DND-41 (cell line): ENCODE measurements at regions not wholly inside any gene's neighbourhood (a gene's known extent, or its start where the extent isn't known, plus 50 kb on each side); places are given as distances from the start of the nearest gene placed in this dataset.

Experiments used
- ATAC-seq: fragments of 200-7000 bp; cut with Tn5 transposase; 3 replicates; pipeline ENCODE4 v1.9.1; 2021; ENCODE audit warnings: low read depth; ENCODE audit not compliant: insufficient read depth
- DNase-seq: peaks from one replicate; pipeline ENCODE4 v3.0.0-alpha.2; 2020
- H2AFZ ChIP-seq: 2 replicates; pipeline ENCODE4 v1.6.0; 2012; ENCODE audit warnings: low read depth, low read length
- H3K27ac ChIP-seq: 2 replicates; pipeline ENCODE4 v1.5.1; 2012; ENCODE audit warnings: low read length, inconsistent platforms
- H3K27me3 ChIP-seq: fragments of 200-600 bp; sonication (generic); 2 replicates; pipeline ENCODE4 v1.6.0; 2012; ENCODE audit warnings: low read length, mild to moderate bottlenecking, inconsistent platforms; ENCODE audit not compliant: insufficient read depth, poor library complexity
- H3K36me3 ChIP-seq: 2 replicates; pipeline ENCODE4 v1.5.1; 2012; ENCODE audit warnings: low read length, inconsistent platforms; ENCODE audit not compliant: insufficient read depth
- H3K4me1 ChIP-seq: 2 replicates; pipeline ENCODE4 v1.5.1; 2012; ENCODE audit warnings: mild to moderate bottlenecking, low read length; ENCODE audit not compliant: insufficient read depth
- H3K4me2 ChIP-seq: 2 replicates; pipeline ENCODE4 v1.6.0; 2012; ENCODE audit warnings: mild to moderate bottlenecking, moderate library complexity, low read length, inconsistent platforms; ENCODE audit not compliant: insufficient read depth
- H3K4me3 ChIP-seq, 2 experiments: fragments of 200-600 bp in 1 of 2; shearing (Covaris generic) in 1 of 2; 2 replicates each; pipeline ENCODE4 v1.5.1; 2012 to 2016; ENCODE audit warnings: inconsistent platforms in 2 of 2, low read length in 2 of 2, mild to moderate bottlenecking in 2 of 2, low read depth in 1 of 2, moderate library complexity in 1 of 2
- H3K79me2 ChIP-seq: 2 replicates; pipeline ENCODE4 v1.6.0; 2012; ENCODE audit warnings: low read length, inconsistent platforms; ENCODE audit not compliant: insufficient read depth
- H3K9ac ChIP-seq: 2 replicates; pipeline ENCODE4 v1.6.0; 2012; ENCODE audit warnings: low read depth, mild to moderate bottlenecking, inconsistent platforms, low read length, moderate library complexity
- H3K9me3 ChIP-seq: 2 replicates; pipeline ENCODE4 v1.5.1; 2012; ENCODE audit warnings: low read length, moderate library complexity, mild to moderate bottlenecking, inconsistent platforms; ENCODE audit not compliant: insufficient read depth, severe bottlenecking
- H4K20me1 ChIP-seq: 2 replicates; pipeline ENCODE4 v1.6.0; 2012; ENCODE audit warnings: low read length; ENCODE audit not compliant: insufficient read depth
- EZH2 ChIP-seq: IDR thresholded peaks from 3 replicates; pipeline ENCODE4 v1.6.1; 2012; ENCODE audit warnings: borderline replicate concordance, low read depth, mild to moderate bottlenecking, moderate library complexity, low read length, inconsistent platforms; ENCODE audit not compliant: severe bottlenecking
- TF ChIP-seq, protein P1 (sequence below): IDR thresholded peaks from 2 replicates; pipeline ENCODE4 v1.5.1; 2012; ENCODE audit warnings: borderline replicate concordance, low read length, moderate library complexity, mild to moderate bottlenecking; ENCODE audit not compliant: poor library complexity, severe bottlenecking; ENCODE audit errors: extremely low read depth

DNA sequence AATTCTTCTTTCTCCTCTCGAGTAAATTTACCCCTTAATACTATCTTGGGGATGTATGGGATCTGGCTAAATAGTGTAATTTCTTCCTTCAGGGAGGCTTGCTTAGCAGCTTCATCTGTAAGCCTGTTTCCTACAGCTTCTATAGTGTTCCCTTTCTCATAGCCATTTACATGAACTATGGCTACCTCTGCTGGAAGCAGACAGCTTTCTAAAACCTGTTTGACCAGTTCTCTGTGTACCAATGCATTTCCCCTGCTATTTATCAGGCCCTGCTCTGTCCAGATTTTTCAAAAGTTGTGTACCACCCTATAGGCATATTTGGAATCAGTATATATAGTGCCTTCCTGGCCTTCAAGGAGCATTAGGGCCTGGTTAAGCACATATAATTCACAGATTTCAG is 113.6 kb upstream of the PCDH9 start:
- no peak overlapping the region for H3K4me3 ChIP-seq
- ATAC-seq (no peak), DNase-seq (no peak)
- no peaks in the 10 kb centered on the region for H4K20me1 ChIP-seq
- H3K36me3 ChIP-seq, result no peaks in the 10 kb centered on the region
- H3K79me2 ChIP-seq, result no peaks in the 10 kb centered on the region
- H3K4me2 ChIP-seq, result no peak overlapping the region
- no peaks in the 10 kb centered on the region for H3K4me1 ChIP-seq
- H3K27ac ChIP-seq, result no peak overlapping the region
- no peaks in the 10 kb centered on the region for H3K27me3 ChIP-seq
- TF ChIP-seq, protein P1, sequence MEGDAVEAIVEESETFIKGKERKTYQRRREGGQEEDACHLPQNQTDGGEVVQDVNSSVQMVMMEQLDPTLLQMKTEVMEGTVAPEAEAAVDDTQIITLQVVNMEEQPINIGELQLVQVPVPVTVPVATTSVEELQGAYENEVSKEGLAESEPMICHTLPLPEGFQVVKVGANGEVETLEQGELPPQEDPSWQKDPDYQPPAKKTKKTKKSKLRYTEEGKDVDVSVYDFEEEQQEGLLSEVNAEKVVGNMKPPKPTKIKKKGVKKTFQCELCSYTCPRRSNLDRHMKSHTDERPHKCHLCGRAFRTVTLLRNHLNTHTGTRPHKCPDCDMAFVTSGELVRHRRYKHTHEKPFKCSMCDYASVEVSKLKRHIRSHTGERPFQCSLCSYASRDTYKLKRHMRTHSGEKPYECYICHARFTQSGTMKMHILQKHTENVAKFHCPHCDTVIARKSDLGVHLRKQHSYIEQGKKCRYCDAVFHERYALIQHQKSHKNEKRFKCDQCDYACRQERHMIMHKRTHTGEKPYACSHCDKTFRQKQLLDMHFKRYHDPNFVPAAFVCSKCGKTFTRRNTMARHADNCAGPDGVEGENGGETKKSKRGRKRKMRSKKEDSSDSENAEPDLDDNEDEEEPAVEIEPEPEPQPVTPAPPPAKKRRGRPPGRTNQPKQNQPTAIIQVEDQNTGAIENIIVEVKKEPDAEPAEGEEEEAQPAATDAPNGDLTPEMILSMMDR, result no peak
- no peak for TF ChIP-seq EZH2
- no peak overlapping the region for H2AFZ ChIP-seq
- H3K9ac ChIP-seq, result no peak overlapping the region
- no peaks in the 10 kb centered on the region for H3K9me3 ChIP-seq

DNA sequence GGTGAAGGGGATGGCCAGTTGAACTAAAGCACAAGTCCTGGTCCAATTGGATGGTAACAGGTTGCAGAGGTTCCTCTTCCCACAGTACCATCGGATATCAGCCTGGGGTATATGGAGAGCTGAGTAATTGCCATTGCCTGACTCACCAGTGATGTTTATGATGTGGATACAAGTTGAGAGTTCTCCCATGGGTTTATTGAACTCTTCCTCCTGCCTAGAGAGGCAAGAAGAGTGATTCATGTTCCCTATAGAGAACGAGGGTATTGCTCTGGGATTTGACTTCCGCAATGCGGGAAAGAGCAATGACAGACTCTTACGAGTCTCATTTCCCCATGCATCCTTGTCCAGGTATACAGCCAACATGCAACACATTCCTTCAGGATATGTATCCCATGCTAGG is 111.3 kb upstream of the PCDH9 start:
- Histone ChIP-seq H3K4me2 (no peak overlapping the region), H4K20me1 (no peaks in the 10 kb centered on the region)
- no peak for ATAC-seq

DNA sequence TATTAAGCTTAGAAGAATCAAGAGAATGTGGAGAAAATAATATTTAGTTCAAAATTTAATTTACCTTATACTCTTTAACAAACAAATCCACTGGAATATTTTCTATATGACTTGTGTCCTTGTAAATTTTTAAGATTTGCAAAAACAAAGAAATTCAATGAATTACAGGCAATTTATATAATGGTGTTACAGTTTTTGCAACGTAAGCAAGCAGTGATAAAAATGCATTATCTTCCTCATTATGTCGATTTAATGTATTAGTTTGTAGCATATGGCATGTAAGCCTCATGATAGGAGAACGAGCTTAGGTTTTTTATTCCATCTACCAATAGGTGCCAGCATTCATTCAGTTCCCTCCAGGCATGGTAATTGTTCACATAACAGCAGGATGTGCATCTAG is 100.0 kb upstream of the PCDH9 start:
- Histone ChIP-seq H4K20me1 (no peaks in the 10 kb centered on the region), H3K36me3 (no peaks in the 10 kb centered on the region), H3K9ac (no peak overlapping the region), H3K9me3 (no peaks in the 10 kb centered on the region), H3K27me3 (no peaks in the 10 kb centered on the region), H3K79me2 (no peaks in the 10 kb centered on the region), H3K4me1 (no peaks in the 10 kb centered on the region), H3K27ac (no peak overlapping the region), H3K4me3 (no peak overlapping the region), H3K4me2 (no peak overlapping the region), H2AFZ (no peak overlapping the region)
- no peak for ATAC-seq
- DNase-seq, result no peak
- TF ChIP-seq, protein P1, result no peak
- no peak for TF ChIP-seq EZH2

More for the DNA sequence above, 111.3 kb upstream of the PCDH9 start:
- TF ChIP-seq EZH2, result no peak
- TF ChIP-seq, protein P1, result no peak
- H3K79me2 ChIP-seq, result no peaks in the 10 kb centered on the region
- H3K4me1 ChIP-seq, result no peaks in the 10 kb centered on the region
- no peak overlapping the region for H3K9ac ChIP-seq
- no peak overlapping the region for H3K27ac ChIP-seq
- no peaks in the 10 kb centered on the region for H3K36me3 ChIP-seq
- no peak overlapping the region for H2AFZ ChIP-seq
- H3K4me3 ChIP-seq, result no peak overlapping the region
- no peaks in the 10 kb centered on the region for H3K9me3 ChIP-seq
- no peak for DNase-seq
- no peaks in the 10 kb centered on the region for H3K27me3 ChIP-seq

DNA sequence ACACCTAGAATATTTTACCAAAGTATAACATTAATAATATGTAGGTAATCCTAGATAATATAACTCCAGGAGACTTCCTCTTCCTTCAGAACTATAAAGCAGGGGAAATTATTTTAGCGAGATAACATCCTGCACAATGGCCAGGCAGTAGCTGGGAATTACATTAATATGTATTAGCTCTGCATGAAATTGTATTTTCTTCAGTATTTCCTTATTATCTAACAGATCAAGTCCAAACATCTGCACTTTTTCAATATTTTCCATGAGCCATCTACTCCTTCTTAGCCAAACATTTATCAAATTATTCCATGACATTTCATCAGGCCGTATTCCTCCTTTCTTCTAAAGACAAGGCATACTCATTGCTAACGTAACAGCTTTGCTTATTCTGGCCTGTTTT is 98.8 kb upstream of the PCDH9 start:
- Histone ChIP-seq H3K4me2 (no peak overlapping the region), H3K4me1 (no peaks in the 10 kb centered on the region), H2AFZ (no peak overlapping the region), H3K9me3 (no peaks in the 10 kb centered on the region), H3K27me3 (no peaks in the 10 kb centered on the region), H3K9ac (no peak overlapping the region), H3K27ac (no peak overlapping the region), H3K36me3 (no peaks in the 10 kb centered on the region), H3K4me3 (no peak overlapping the region), H3K79me2 (no peaks in the 10 kb centered on the region), H4K20me1 (no peaks in the 10 kb centered on the region)
- TF ChIP-seq, protein P1, result no peak
- no peak for TF ChIP-seq EZH2
- no peak for ATAC-seq
- DNase-seq, result no peak
